PC-9 (cell line): ENCODE measurements at regions not wholly inside any gene's neighbourhood (a gene's known extent, or its start where the extent isn't known, plus 50 kb on each side); places are given as distances from the start of the nearest gene placed in this dataset.

Experiments used
- BruUV-seq: library from RNA; stranded (reverse); fragments of 400-500 nt; replicated peaks from 2 replicates; lab custom pipeline; 2021; lab: Mats Ljungman, UMichigan
- CTCF ChIA-PET: fragments of 300-600 bp; sonication (Branson Sonifier 250); formaldehyde crosslinking; loops from one replicate; lab custom pipeline; 2022; ENCODE audit warnings: antibody characterized with exemption; lab: Charles Lee
- POLR2A ChIA-PET: fragments of 300-600 bp; sonication (Branson Sonifier 250); formaldehyde crosslinking; loops from one replicate; lab custom pipeline; 2022; ENCODE audit warnings: antibody characterized with exemption; ENCODE audit not compliant: unreplicated experiment; lab: Charles Lee
- DNase-seq, 2 experiments: peaks; one replicate each; pipeline versions ENCODE4 v3.0.0 to v3.0.0-alpha.2; 2015 to 2022; ENCODE audit warnings: mixed read lengths in 1 of 2
- H2AFZ ChIP-seq: fragments of 200-600 bp; sonication (generic); 2 replicates; pipeline ENCODE4 v1.8.1; 2017; ENCODE audit warnings: antibody characterized with exemption
- H3F3A ChIP-seq: fragments of 200-600 bp; sonication (generic); 2 replicates; pipeline ENCODE4 v1.8.1; 2017; ENCODE audit warnings: antibody characterized with exemption, mild to moderate bottlenecking, low read depth; ENCODE audit not compliant: insufficient read depth
- H3K27ac ChIP-seq: fragments of 200-600 bp; sonication (generic); 2 replicates; pipeline ENCODE4 v1.6.1; 2016; ENCODE audit warnings: mixed run types
- H3K27me3 ChIP-seq: fragments of 200-600 bp; sonication (generic); 2 replicates; pipeline ENCODE4 v1.6.1; 2016; ENCODE audit warnings: low read depth, mixed run types; ENCODE audit not compliant: insufficient read depth
- H3K36me3 ChIP-seq: fragments of 200-600 bp; sonication (generic); 2 replicates; pipeline ENCODE4 v1.6.1; 2016; ENCODE audit warnings: low read depth, mixed run types
- H3K4me1 ChIP-seq: fragments of 200-600 bp; sonication (generic); replicated peaks from 2 replicates; pipeline ENCODE4 v1.6.1; 2016; ENCODE audit warnings: mixed run types; ENCODE audit not compliant: insufficient read depth
- H3K4me2 ChIP-seq: fragments of 200-600 bp; sonication (generic); 2 replicates; pipeline ENCODE4 v1.6.1; 2017; ENCODE audit warnings: mixed run types
- H3K4me3 ChIP-seq: fragments of 200-600 bp; sonication (generic); 2 replicates; pipeline ENCODE4 v1.6.1; 2016; ENCODE audit warnings: mixed run types
- H3K79me2 ChIP-seq: fragments of 200-600 bp; sonication (generic); 2 replicates; pipeline ENCODE4 v1.6.1; 2017; ENCODE audit warnings: low read depth, mixed run types
- H3K9me2 ChIP-seq: fragments of 200-600 bp; sonication (generic); 2 replicates; pipeline ENCODE4 v1.8.1; 2017; ENCODE audit warnings: mild to moderate bottlenecking; ENCODE audit not compliant: insufficient read depth
- H3K9me3 ChIP-seq: fragments of 200-600 bp; sonication (generic); 2 replicates; pipeline ENCODE4 v1.8.1; 2016; ENCODE audit warnings: low read depth; ENCODE audit not compliant: insufficient read depth
- H4K20me1 ChIP-seq: fragments of 200-600 bp; sonication (generic); 2 replicates; pipeline ENCODE4 v1.8.1; 2017; ENCODE audit not compliant: insufficient read depth
- CTCF ChIP-seq: fragments of 200-600 bp; sonication (generic); conservative IDR thresholded peaks from 2 replicates; pipeline ENCODE4 v1.6.1; 2017; ENCODE audit warnings: mixed run types, antibody characterized with exemption, mild to moderate bottlenecking, moderate library complexity
- EZH2 ChIP-seq: fragments of 200-600 bp; sonication (generic); IDR thresholded peaks from 2 replicates; pipeline ENCODE4 v1.8.0; 2017; ENCODE audit warnings: antibody characterized with exemption, low read depth
- intact Hi-C: fragments of 100-400 bp; cut with micrococcal nuclease; formaldehyde crosslinking; loops from one replicate; pipeline ENCODE4 v1.10.0; 2022; ENCODE audit not compliant: unreplicated experiment

GRCh38 chr10:57992321-57993077, 275.2 kb downstream of the IPMK start:
- Histone ChIP-seq H3K4me2 (no peak overlapping the region), H3K4me1 (0 out of 2 replicates have a peak, but pooled peaks cover 9% of the 10 kb centered on the region), H3K4me3 (no peak overlapping the region), H3F3A (no peaks in the 10 kb centered on the region), H3K79me2 (no peaks in the 10 kb centered on the region), H3K27me3 (no peaks in the 10 kb centered on the region), H3K27ac (no peak overlapping the region), H3K36me3 (no peaks in the 10 kb centered on the region), H3K9me3 (no peaks in the 10 kb centered on the region), H2AFZ (no peak overlapping the region), H3K9me2 (no peaks in the 10 kb centered on the region), H4K20me1 (no peaks in the 10 kb centered on the region)
- POLR2A ChIA-PET, result no interaction called here
- CTCF ChIA-PET, result no interaction called here
- peak; percentile 41 to 43 for DNase-seq
- intact Hi-C loops, result loop anchor here (2.0 to 10.0 kb wide), 2 partner anchors 30 to 278 kb away; no protein-coding TSS in a partner anchor
- TF ChIP-seq EZH2, result no peak
- no peak for TF ChIP-seq CTCF
- no TSS peak for BruUV-seq

- Histone ChIP-seq H3K9me3 (no peaks in the 10 kb centered on the region), H2AFZ (no peak overlapping the region), H3K9me2 (no peaks in the 10 kb centered on the region), H3K79me2 (no peaks in the 10 kb centered on the region), H3K27ac (no peak overlapping the region), H3K4me2 (no peak overlapping the region), H4K20me1 (no peaks in the 10 kb centered on the region), H3K36me3 (no peaks in the 10 kb centered on the region), H3K4me1 (0 out of 2 replicates have a peak, but pooled peaks cover 9% of the 10 kb centered on the region), H3K27me3 (no peaks in the 10 kb centered on the region), H3F3A (no peaks in the 10 kb centered on the region), H3K4me3 (no peak overlapping the region)
- intact Hi-C loops, result no loop called here
- BruUV-seq, result no TSS peak
- no peak for TF ChIP-seq CTCF
- TF ChIP-seq EZH2, result no peak
- ChIA-PET CTCF (no interaction called here), POLR2A (no interaction called here)
- DNase-seq, result no peak
Observed at GRCh38 chr10:57988964-57989363, 278.7 kb downstream of the IPMK start.

- H3K27me3 ChIP-seq, result no peaks in the 10 kb centered on the region
- DNase-seq, result no peak
- H3K4me1 ChIP-seq, result 0 out of 2 replicates have a peak, but pooled peaks cover under 1% of the 10 kb centered on the region
- H3K27ac ChIP-seq, result no peak overlapping the region
- no peaks in the 10 kb centered on the region for H3K36me3 ChIP-seq
- no peaks in the 10 kb centered on the region for H4K20me1 ChIP-seq
- no peak overlapping the region for H3K4me3 ChIP-seq
- no peaks in the 10 kb centered on the region for H3K9me2 ChIP-seq
- intact Hi-C loops, result no loop called here
- TF ChIP-seq EZH2 (no peak), CTCF (no peak)
- no peaks in the 10 kb centered on the region for H3K9me3 ChIP-seq
- no peaks in the 10 kb centered on the region for H3F3A ChIP-seq
- no peak overlapping the region for H2AFZ ChIP-seq
- CTCF ChIA-PET, result no interaction called here
- POLR2A ChIA-PET, result no interaction called here
- no peaks in the 10 kb centered on the region for H3K79me2 ChIP-seq
- H3K4me2 ChIP-seq, result no peak overlapping the region
- no TSS peak for BruUV-seq
Observed at GRCh38 chr10:57987055-57987721, 280.5 kb downstream of the IPMK start.
